H1 (cell line): ENCODE measurements at regions not wholly inside any gene's neighbourhood (a gene's known extent, or its start where the extent isn't known, plus 50 kb on each side); places are given as distances from the start of the nearest gene placed in this dataset.

Experiments used
- CTCF ChIA-PET: fragments of 300-600 bp; sonication (Branson Sonifier 250); formaldehyde crosslinking; loops from one replicate; lab custom pipeline; 2021; ENCODE audit not compliant: partially characterized antibody; lab: Charles Lee
- POLR2A ChIA-PET: fragments of 300-600 bp; sonication (Branson Sonifier 250); formaldehyde crosslinking; loops from one replicate; lab custom pipeline; 2021; ENCODE audit warnings: inconsistent platforms; ENCODE audit not compliant: partially characterized antibody; lab: Charles Lee
- DNase-seq, 2 experiments: peaks; one replicate each; pipeline versions ENCODE4 v3.0.0 to v3.0.0-alpha.2; 2010 to 2022; ENCODE audit warnings: low spot score in 2 of 2, low read depth in 1 of 2, mixed read lengths in 1 of 2
- FAIRE-seq: peaks from 2 replicates; lab custom pipeline; 2011; peaks lifted over from hg19 to GRCh38; lab: Jason Lieb, UNC
- H2AFZ ChIP-seq: 2 replicates; pipeline ENCODE4 v1.8.1; 2012; ENCODE audit warnings: low read length, inconsistent platforms
- H2AK5ac ChIP-seq: 2 replicates; pipeline ENCODE4 v1.6.1; 2013; ENCODE audit warnings: low read depth, low read length
- H2BK120ac ChIP-seq: replicated peaks from 2 replicates; pipeline ENCODE3; 2013; ENCODE audit warnings: low read depth, low read length, inconsistent platforms
- H2BK12ac ChIP-seq: 2 replicates; pipeline ENCODE4 v1.6.1; 2013; ENCODE audit warnings: low read depth, low read length
- H2BK15ac ChIP-seq: 2 replicates; pipeline ENCODE4 v1.6.1; 2013; ENCODE audit warnings: low read length
- H2BK20ac ChIP-seq: 2 replicates; pipeline ENCODE4 v1.6.1; 2013; ENCODE audit warnings: low read length
- H2BK5ac ChIP-seq: 2 replicates; pipeline ENCODE4 v1.6.1; 2013; ENCODE audit warnings: low read depth, low read length
- H3K14ac ChIP-seq: 2 replicates; pipeline ENCODE4 v1.6.1; 2013; ENCODE audit warnings: inconsistent platforms; ENCODE audit not compliant: insufficient read length
- H3K18ac ChIP-seq: 2 replicates; pipeline ENCODE4 v1.6.1; 2013; ENCODE audit warnings: low read length; ENCODE audit errors: extremely low read depth
- H3K23ac ChIP-seq: 2 replicates; pipeline ENCODE4 v1.6.1; 2013; ENCODE audit warnings: inconsistent platforms; ENCODE audit not compliant: insufficient read length
- H3K23me2 ChIP-seq: 2 replicates; pipeline ENCODE4 v1.6.1; 2013; ENCODE audit warnings: low read depth, low read length
- H3K27ac ChIP-seq: 2 replicates; pipeline ENCODE4 v1.6.1; 2011; ENCODE audit warnings: low read depth, low read length, inconsistent platforms
- H3K27me3 ChIP-seq, 4 experiments: replicated peaks in 1 of 4; 1 replicate in 1 of 4; 2 replicates in 3 of 4; pipeline versions ENCODE4 v1.6.1 to v1.8.1; 2011 to 2013; ENCODE audit warnings: low read length in 3 of 4, mild to moderate bottlenecking in 3 of 4, inconsistent platforms in 2 of 4, mixed read lengths in 2 of 4, moderate library complexity in 1 of 4; ENCODE audit not compliant: control insufficient read depth in 3 of 4, insufficient read depth in 3 of 4; ENCODE audit errors: extremely low read depth in 1 of 4
- H3K36me3 ChIP-seq, 4 experiments: 2 replicates each; pipeline versions ENCODE4 v1.6.1 to v1.8.1; 2011 to 2013; ENCODE audit warnings: mild to moderate bottlenecking in 4 of 4, low read length in 3 of 4, moderate library complexity in 2 of 4, control low read depth in 1 of 4, inconsistent platforms in 1 of 4; ENCODE audit not compliant: insufficient read depth in 4 of 4, control insufficient read depth in 2 of 4
- H3K4ac ChIP-seq: replicated peaks from 2 replicates; pipeline ENCODE3; 2013; ENCODE audit warnings: low read length, low read depth, mixed read lengths, inconsistent platforms; ENCODE audit not compliant: insufficient read length
- H3K4me1 ChIP-seq, 4 experiments: replicated peaks in 1 of 4; 1 replicate in 1 of 4; 2 replicates in 3 of 4; pipeline versions ENCODE4 v1.6.1 to v1.8.1; 2011 to 2013; ENCODE audit warnings: low read length in 3 of 4, inconsistent platforms in 2 of 4, mixed read lengths in 1 of 4; ENCODE audit not compliant: insufficient read depth in 4 of 4, control insufficient read depth in 3 of 4
- H3K4me2 ChIP-seq, 2 experiments: 2 replicates each; pipeline versions ENCODE4 v1.6.1 to v1.8.1; 2011 to 2013; ENCODE audit warnings: low read depth in 2 of 2, low read length in 2 of 2, control low read depth in 1 of 2, inconsistent platforms in 1 of 2, mild to moderate bottlenecking in 1 of 2; ENCODE audit not compliant: insufficient read depth in 1 of 2
- H3K4me3 ChIP-seq, 4 experiments: fragments of 200-600, 300-600 bp in 1 of 4; sonication (generic), shearing (Covaris generic), sonication (Bioruptor Twin) in 1 of 4; 2 replicates each; pipeline versions ENCODE4 v1.5.1 to v1.8.1; 2011 to 2016; ENCODE audit warnings: low read length in 4 of 4, low read depth in 3 of 4, control low read depth in 2 of 4, inconsistent platforms in 2 of 4, mild to moderate bottlenecking in 2 of 4, mixed read lengths in 1 of 4, moderate library complexity in 1 of 4; ENCODE audit not compliant: insufficient read depth in 2 of 4; ENCODE audit errors: extremely low read depth in 1 of 4
- H3K56ac ChIP-seq: replicated peaks from 2 replicates; pipeline ENCODE3; 2013; ENCODE audit warnings: low read depth, mild to moderate bottlenecking, mixed read lengths, low read length, inconsistent platforms; ENCODE audit not compliant: insufficient read length
- H3K79me1 ChIP-seq: 2 replicates; pipeline ENCODE4 v1.6.1; 2013; ENCODE audit warnings: low read depth, low read length, control low read depth
- H3K79me2 ChIP-seq, 2 experiments: 2 replicates each; pipeline versions ENCODE4 v1.6.1 to v1.8.1; 2012 to 2013; ENCODE audit warnings: low read length in 2 of 2, mild to moderate bottlenecking in 2 of 2, inconsistent platforms in 1 of 2; ENCODE audit not compliant: insufficient read depth in 2 of 2, control insufficient read depth in 1 of 2
- H3K9ac ChIP-seq, 4 experiments: replicated peaks in 1 of 4; 1 replicate in 1 of 4; 2 replicates in 3 of 4; pipeline versions ENCODE4 v1.6.1 to v1.8.1; 2011 to 2013; ENCODE audit warnings: low read depth in 3 of 4, low read length in 3 of 4, control low read depth in 2 of 4, mild to moderate bottlenecking in 2 of 4, moderate library complexity in 2 of 4, inconsistent platforms in 1 of 4; ENCODE audit errors: extremely low read depth in 1 of 4
- H3K9me3 ChIP-seq, 2 experiments: 2 replicates each; pipeline versions ENCODE4 v1.6.1 to v1.8.1; 2012 to 2013; ENCODE audit warnings: mild to moderate bottlenecking in 2 of 2, moderate library complexity in 2 of 2, control low read depth in 1 of 2, inconsistent platforms in 1 of 2, low read depth in 1 of 2, low read length in 1 of 2, mixed read lengths in 1 of 2; ENCODE audit not compliant: insufficient read depth in 2 of 2
- H4K20me1 ChIP-seq, 2 experiments: replicated peaks in 1 of 2; 2 replicates each; pipeline versions ENCODE3 to v1.8.1; 2011 to 2013; ENCODE audit warnings: inconsistent platforms in 2 of 2, low read length in 2 of 2, mild to moderate bottlenecking in 1 of 2; ENCODE audit not compliant: insufficient read depth in 2 of 2, control insufficient read depth in 1 of 2
- H4K5ac ChIP-seq: 2 replicates; pipeline ENCODE4 v1.6.1; 2013; ENCODE audit warnings: low read length, low read depth, mixed read lengths, inconsistent platforms; ENCODE audit not compliant: insufficient read length
- H4K8ac ChIP-seq: 2 replicates; pipeline ENCODE4 v1.8.0; 2013; ENCODE audit warnings: mild to moderate bottlenecking, moderate library complexity, low read length, inconsistent platforms; ENCODE audit not compliant: insufficient read depth; ENCODE audit errors: extremely low read depth
- H4K91ac ChIP-seq: replicated peaks from 2 replicates; pipeline ENCODE3; 2013; ENCODE audit warnings: low read length, mixed read lengths, inconsistent platforms; ENCODE audit not compliant: insufficient read length
- EZH2 ChIP-seq: fragments of 200-600 bp; sonication (generic); IDR thresholded peaks from 2 replicates; pipeline ENCODE4 v1.7.1; 2012; ENCODE audit warnings: low read depth, mild to moderate bottlenecking, moderate library complexity, low read length, inconsistent platforms; ENCODE audit not compliant: severe bottlenecking
- PHF8 ChIP-seq: fragments of 200-600 bp; sonication (generic); conservative IDR thresholded peaks from 2 replicates; pipeline ENCODE4 v1.7.1; 2012; ENCODE audit warnings: low read depth, mild to moderate bottlenecking, inconsistent platforms, low read length, moderate library complexity
- POLR2A ChIP-seq, 2 experiments: IDR thresholded peaks; 1 replicate in 1 of 2; 2 replicates in 1 of 2; pipeline ENCODE4 v1.6.1; 2011; ENCODE audit warnings: low read depth in 2 of 2, low read length in 2 of 2, mild to moderate bottlenecking in 2 of 2; ENCODE audit errors: control extremely low read depth in 1 of 2
- RBBP5 ChIP-seq: IDR thresholded peaks from 2 replicates; pipeline ENCODE4 v1.7.1; 2012; ENCODE audit warnings: low read depth, mild to moderate bottlenecking, inconsistent platforms, low read length, moderate library complexity, borderline replicate concordance
- SIX5 ChIP-seq: IDR thresholded peaks from 2 replicates; pipeline ENCODE4 v1.6.1; 2011; ENCODE audit warnings: mild to moderate bottlenecking, low read depth, low read length
- SP2 ChIP-seq: IDR thresholded peaks from 2 replicates; pipeline ENCODE4 v1.6.1; 2012; ENCODE audit warnings: mild to moderate bottlenecking, low read length, inconsistent platforms
- TBP ChIP-seq: IDR thresholded peaks from 2 replicates; pipeline ENCODE4 v1.6.1; 2011; ENCODE audit warnings: low read depth, low read length, improper control_type of control experiment
- TCF12 ChIP-seq: IDR thresholded peaks from 2 replicates; pipeline ENCODE4 v1.6.1; 2011; ENCODE audit warnings: low read depth, mild to moderate bottlenecking, low read length
- USF2 ChIP-seq: IDR thresholded peaks from 2 replicates; pipeline ENCODE4 v1.6.1; 2011; ENCODE audit warnings: low read length, improper control_type of control experiment
- YY1 ChIP-seq: IDR thresholded peaks from 2 replicates; pipeline ENCODE4 v1.6.1; 2011; ENCODE audit warnings: low read depth, mild to moderate bottlenecking, low read length

DNA sequence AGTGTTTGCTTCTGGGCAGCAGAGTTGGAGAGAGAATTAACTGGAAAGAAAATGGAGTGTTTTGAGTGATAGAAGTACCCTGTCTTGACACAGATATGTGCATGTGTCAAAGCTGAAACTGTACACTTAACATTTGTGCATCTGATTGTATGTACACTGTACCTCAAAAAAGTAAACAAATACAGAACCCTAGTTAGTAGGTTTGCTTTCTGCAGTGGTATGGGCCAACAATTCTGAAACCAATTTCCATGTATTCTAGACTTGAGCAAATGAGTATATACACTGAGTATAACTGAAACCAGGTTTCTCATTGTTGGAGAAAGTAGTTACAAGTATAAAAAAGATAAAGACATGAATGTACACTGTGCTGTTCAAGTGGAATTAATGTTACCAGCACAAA is 52.4 kb downstream of the ELAPOR2 start:
- FAIRE-seq (no peak), DNase-seq (no peak)
- Histone ChIP-seq H3K56ac (no peak overlapping the region), H3K4me2 (no peak overlapping the region), H4K8ac (no peak overlapping the region), H3K27ac (no peak overlapping the region), H4K91ac (no peak overlapping the region), H2BK15ac (no peak overlapping the region), H3K9me3 (no peaks in the 10 kb centered on the region), H3K23me2 (no peaks in the 10 kb centered on the region), H3K4me1 (peaks cover 0 to 4% (median 0%) of the 10 kb centered on the region in 4 experiments; a peak in 1 of 7 replicates), H3K9ac (no peak overlapping the region), H3K36me3 (no peaks in the 10 kb centered on the region), H2AK5ac (no peak overlapping the region), H3K4ac (no peak overlapping the region), H2AFZ (no peak overlapping the region), H3K79me1 (peaks cover 1% of the 10 kb centered on the region; the same call in 1 of the 2 replicates), H3K14ac (no peak overlapping the region), H2BK120ac (no peak overlapping the region), H4K20me1 (peaks cover 2 to 3% of the 10 kb centered on the region in 2 experiments), H2BK20ac (no peak overlapping the region), H3K4me3 (no peak overlapping the region), H4K5ac (no peak overlapping the region), H3K79me2 (peaks cover 15 to 84% of the 10 kb centered on the region in 2 experiments), H3K23ac (no peak overlapping the region), H2BK12ac (no peak overlapping the region), H3K18ac (no peak overlapping the region), H3K27me3 (no peaks in the 10 kb centered on the region), H2BK5ac (no peak overlapping the region)
- no peak for TF ChIP-seq SP2
- TF ChIP-seq USF2 = no peak
- no peak for TF ChIP-seq TCF12
- no peak for TF ChIP-seq TBP
- TF ChIP-seq SIX5 = no peak
- no peak for TF ChIP-seq PHF8
- TF ChIP-seq POLR2A (IDR thresholded peaks at IDR 0.05; ENCODE audit: control extremely low read depth in 1 of 2, low read depth in 2 of 2, low read length in 2 of 2) = no peak
- TF ChIP-seq RBBP5 = no peak
- no peak for TF ChIP-seq EZH2
- no peak for TF ChIP-seq YY1
- CTCF ChIA-PET = no interaction called here
- POLR2A ChIA-PET = no interaction called here
